IMR-90 (cell line): ENCODE measurements at regions not wholly inside any gene's neighbourhood (a gene's known extent, or its start where the extent isn't known, plus 50 kb on each side); places are given as distances from the start of the nearest gene placed in this dataset.

ENCODE experiments used
- ATAC-seq: fragments of 200-7000 bp; cut with Tn5 transposase; 2 replicates; pipeline ENCODE4 v1.9.1; 2020; ENCODE audit warnings: low read depth, mild to moderate bottlenecking, moderate library complexity
- BruUV-seq: library from RNA; stranded (reverse); fragments of 400-500 nt; replicated peaks from 2 replicates; lab custom pipeline; 2021; lab: Mats Ljungman, UMichigan
- CTCF ChIA-PET: fragments of 300-600 bp; formaldehyde crosslinking; extraction: SDS; loops from one replicate; lab custom pipeline; 2021; ENCODE audit warnings: antibody characterized with exemption; lab: Yijun Ruan, JAX
- POLR2A ChIA-PET: fragments of 300-600 bp; sonication (Branson Sonifier 250); formaldehyde crosslinking; loops from one replicate; lab custom pipeline; 2022; ENCODE audit warnings: antibody characterized with exemption; ENCODE audit not compliant: unreplicated experiment; lab: Charles Lee
- DNase-seq: peaks from one replicate; pipeline ENCODE4 v3.0.0; 2013
- H2AFZ ChIP-seq: replicated peaks from 2 replicates; pipeline ENCODE3; 2013; ENCODE audit warnings: low read length, mild to moderate bottlenecking; ENCODE audit not compliant: poor library complexity
- H2AK5ac ChIP-seq: 2 replicates; pipeline ENCODE4 v1.6.1; 2013; ENCODE audit warnings: low read depth, low read length, inconsistent platforms
- H2AK9ac ChIP-seq: replicated peaks from 2 replicates; pipeline ENCODE3; 2013; ENCODE audit warnings: mild to moderate bottlenecking, low read depth, low read length, moderate library complexity; ENCODE audit not compliant: poor library complexity
- H2BK120ac ChIP-seq: 2 replicates; pipeline ENCODE4 v1.6.1; 2013; ENCODE audit warnings: low read depth, low read length, inconsistent platforms
- H2BK15ac ChIP-seq: 3 replicates; pipeline ENCODE4 v1.6.1; 2013; ENCODE audit warnings: low read depth, low read length, inconsistent platforms
- H2BK20ac ChIP-seq: 2 replicates; pipeline ENCODE4 v1.6.1; 2013; ENCODE audit warnings: low read depth, mild to moderate bottlenecking, inconsistent platforms, low read length, moderate library complexity
- H2BK5ac ChIP-seq: 2 replicates; pipeline ENCODE4 v1.6.1; 2013; ENCODE audit warnings: mild to moderate bottlenecking, low read depth, low read length, inconsistent platforms; ENCODE audit not compliant: poor library complexity, severe bottlenecking
- H3K14ac ChIP-seq: replicated peaks from 2 replicates; pipeline ENCODE4 v1.6.1; 2013; ENCODE audit warnings: low read depth, low read length, inconsistent platforms
- H3K18ac ChIP-seq: 2 replicates; pipeline ENCODE4 v1.6.1; 2013; ENCODE audit warnings: low read depth, low read length, control low read depth
- H3K23ac ChIP-seq: 2 replicates; pipeline ENCODE4 v1.6.1; 2013; ENCODE audit warnings: low read depth, low read length, inconsistent platforms
- H3K27ac ChIP-seq: 2 replicates; pipeline ENCODE4 v1.5.1; 2013; ENCODE audit warnings: mild to moderate bottlenecking, control low read depth, low read length; ENCODE audit not compliant: insufficient read depth
- H3K27me3 ChIP-seq: 2 replicates; pipeline ENCODE4 v1.6.1; 2013; ENCODE audit warnings: low read length; ENCODE audit not compliant: control insufficient read depth, insufficient read depth
- H3K36me3 ChIP-seq: 2 replicates; pipeline ENCODE4 v1.6.1; 2013; ENCODE audit warnings: low read length, mixed read lengths; ENCODE audit not compliant: control insufficient read depth, insufficient read depth
- H3K4ac ChIP-seq: 2 replicates; pipeline ENCODE4 v1.6.1; 2013; ENCODE audit warnings: low read depth, low read length, inconsistent platforms
- H3K4me1 ChIP-seq: 2 replicates; pipeline ENCODE4 v1.6.1; 2013; ENCODE audit warnings: low read length, mixed read lengths; ENCODE audit not compliant: control insufficient read depth, insufficient read depth
- H3K4me2 ChIP-seq: 2 replicates; pipeline ENCODE4 v1.6.1; 2013; ENCODE audit warnings: low read depth, mild to moderate bottlenecking, control low read depth, low read length, moderate library complexity
- H3K4me3 ChIP-seq: 2 replicates; pipeline ENCODE4 v1.5.1; 2013; ENCODE audit warnings: low read depth, mild to moderate bottlenecking, control low read depth, low read length, moderate library complexity; ENCODE audit not compliant: insufficient read depth
- H3K56ac ChIP-seq: 2 replicates; pipeline ENCODE4 v1.6.1; 2013; ENCODE audit warnings: low read length, inconsistent platforms; ENCODE audit not compliant: insufficient read depth; ENCODE audit errors: extremely low read depth
- H3K79me1 ChIP-seq, 2 experiments: 2 replicates each; pipeline ENCODE4 v1.6.1; 2013; ENCODE audit warnings: low read length in 2 of 2, inconsistent platforms in 1 of 2, low read depth in 1 of 2
- H3K9ac ChIP-seq: 2 replicates; pipeline ENCODE4 v1.6.1; 2013; ENCODE audit warnings: low read depth, low read length, control low read depth
- H3K9me1 ChIP-seq: 2 replicates; pipeline ENCODE4 v1.6.1; 2013; ENCODE audit warnings: low read length, inconsistent platforms; ENCODE audit not compliant: insufficient read depth
- H3K9me3 ChIP-seq: 2 replicates; pipeline ENCODE4 v1.6.1; 2013; ENCODE audit warnings: low read length; ENCODE audit not compliant: control insufficient read depth, insufficient read depth
- H4K20me1 ChIP-seq: 2 replicates; pipeline ENCODE4 v1.6.1; 2013; ENCODE audit warnings: low read length, inconsistent platforms; ENCODE audit not compliant: insufficient read depth
- H4K5ac ChIP-seq: 2 replicates; pipeline ENCODE4 v1.6.1; 2013; ENCODE audit warnings: mild to moderate bottlenecking, low read depth, low read length, control low read depth
- H4K8ac ChIP-seq, 2 experiments: 2 replicates each; pipeline ENCODE4 v1.6.1; 2013; ENCODE audit warnings: low read depth in 2 of 2, low read length in 2 of 2, control low read depth in 1 of 2, inconsistent platforms in 1 of 2
- H4K91ac ChIP-seq: 2 replicates; pipeline ENCODE4 v1.6.1; 2013; ENCODE audit warnings: low read depth, low read length, inconsistent platforms; ENCODE audit not compliant: insufficient read depth
- BHLHE40 ChIP-seq: fragments of 150-350 bp; IDR thresholded peaks from 2 replicates; pipeline ENCODE4 v1.6.1; 2016; ENCODE audit warnings: mild to moderate bottlenecking, low read depth, low read length
- CEBPB ChIP-seq: IDR thresholded peaks from 2 replicates; pipeline ENCODE4 v1.6.1; 2012; ENCODE audit warnings: low read depth, low read length, improper control_type of control experiment
- FOS ChIP-seq: fragments of 150-350 bp; IDR thresholded peaks from 2 replicates; pipeline ENCODE4 v1.6.1; 2016; ENCODE audit warnings: low read depth, low read length
- MAFK ChIP-seq: IDR thresholded peaks from 2 replicates; pipeline ENCODE4 v1.6.1; 2012; ENCODE audit warnings: low read depth, low read length, improper control_type of control experiment
- MAZ ChIP-seq: IDR thresholded peaks from 2 replicates; pipeline ENCODE4 v1.6.1; 2012; ENCODE audit warnings: low read depth, mild to moderate bottlenecking, low read length, improper control_type of control experiment, moderate library complexity, borderline replicate concordance
- NFE2L2 ChIP-seq: fragments of 150-350 bp; IDR thresholded peaks from 2 replicates; pipeline ENCODE4 v1.6.1; 2016; ENCODE audit warnings: low read depth, mild to moderate bottlenecking, low read length
- POLR2A ChIP-seq: IDR thresholded peaks from 2 replicates; pipeline ENCODE4 v1.6.1; 2012; ENCODE audit warnings: mild to moderate bottlenecking, low read depth, low read length
- RCOR1 ChIP-seq: IDR thresholded peaks from 2 replicates; pipeline ENCODE4 v1.6.1; 2012; ENCODE audit warnings: mild to moderate bottlenecking, low read length, improper control_type of control experiment; ENCODE audit not compliant: insufficient replicate concordance
- RFX5 ChIP-seq: IDR thresholded peaks from 2 replicates; pipeline ENCODE4 v1.8.0; 2012; ENCODE audit warnings: low read depth, mild to moderate bottlenecking, low read length, moderate library complexity
- SMC3 ChIP-seq: fragments of 150-350 bp; IDR thresholded peaks from 2 replicates; pipeline ENCODE4 v1.6.1; 2016; ENCODE audit warnings: low read depth, mild to moderate bottlenecking, antibody characterized with exemption, low read length, moderate library complexity
- WGBS, 2 experiments: methylation state at CpG; one replicate each; pipeline versions ENCODE4 v1.1.5 to v1.1.7; 2013; ENCODE audit warnings: missing lambda C conversion rate in 2 of 2; ENCODE audit not compliant: insufficient read length in 1 of 2; ENCODE audit errors: extremely low coverage in 2 of 2; 5-methylcytosine and 5-hydroxymethylcytosine counted together
- dilution Hi-C: fragments of 300-500 bp; cut with HindIII; formaldehyde crosslinking; loops from one replicate; pipeline ENCODE4 v1.14.3; 2018; ENCODE audit warnings: low sequenced_read_pairs; ENCODE audit not compliant: unreplicated experiment
- in situ Hi-C: fragments of 300-500 bp; cut with MboI; formaldehyde crosslinking; loops from 3 replicates; pipeline ENCODE4 v1.14.3; 2019; ENCODE audit warnings: low sequenced_read_pairs, inconsistent platforms, mixed read lengths
- intact Hi-C: fragments of 100-400 bp; cut with micrococcal nuclease; formaldehyde crosslinking; loops from 2 replicates; pipeline ENCODE4 v1.10.0; 2022
- TF ChIP-seq, protein P1 (sequence below): fragments of 150-350 bp; IDR thresholded peaks from 2 replicates; pipeline ENCODE4 v1.6.1; 2017; ENCODE audit warnings: mild to moderate bottlenecking, antibody characterized with exemption, low read length, low read depth
- TF ChIP-seq, protein P2 (sequence below): fragments of 150-350 bp; IDR thresholded peaks from 2 replicates; pipeline ENCODE4 v1.6.1; 2016; ENCODE audit warnings: low read depth, mild to moderate bottlenecking, low read length, moderate library complexity, borderline replicate concordance
- TF ChIP-seq, protein P3 (sequence below): conservative IDR thresholded peaks from 2 replicates; pipeline ENCODE4 v1.5.1; 2012; ENCODE audit warnings: mild to moderate bottlenecking, low read depth, low read length, improper control_type of control experiment

DNA sequence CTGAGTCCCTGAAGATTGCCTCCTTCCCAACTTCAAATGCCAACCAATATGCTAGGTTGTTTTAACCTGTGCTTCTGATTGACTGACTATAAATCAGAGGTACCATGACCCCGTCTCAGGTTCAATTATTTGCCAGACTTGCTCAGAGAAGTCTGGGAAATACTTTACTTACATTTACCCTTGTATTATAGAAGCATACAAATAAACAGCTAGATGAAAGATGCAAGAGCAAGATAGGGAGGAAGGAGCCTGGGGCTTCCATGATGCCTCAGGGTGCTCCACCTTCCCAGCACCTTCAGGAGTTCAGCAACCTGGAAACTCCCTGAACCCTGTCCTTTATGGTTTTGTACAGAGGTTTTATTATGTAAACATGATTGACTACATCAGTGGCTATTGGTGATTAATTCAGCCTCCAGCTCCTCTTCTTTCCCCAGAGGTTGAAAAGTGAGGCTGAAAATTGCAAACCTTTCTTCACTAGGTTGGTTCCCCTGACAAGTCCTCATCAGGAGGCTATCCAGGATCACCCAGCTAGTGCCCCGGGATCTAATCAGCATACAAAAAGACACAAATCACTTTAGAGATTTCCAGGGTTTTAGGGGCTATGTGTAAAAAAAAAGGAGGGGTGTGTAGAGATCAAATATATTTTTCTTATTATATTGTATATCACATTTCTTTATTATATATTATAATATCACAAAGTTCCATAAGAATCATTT is 547.7 kb downstream of the EPM2A start:
- Histone ChIP-seq H3K27me3 (no peaks in the 10 kb centered on the region), H3K56ac (no peak overlapping the region), H2BK5ac (no peak overlapping the region), H2BK15ac (no peak overlapping the region), H3K36me3 (no peaks in the 10 kb centered on the region), H4K8ac (no peak overlapping the region), H4K91ac (no peak overlapping the region), H3K4me1 (no peaks in the 10 kb centered on the region), H3K18ac (no peak overlapping the region), H3K14ac (no peak overlapping the region), H3K27ac (no peak overlapping the region), H2BK20ac (no peak overlapping the region), H2AK9ac (no peak overlapping the region), H2AFZ (no peak overlapping the region), H4K5ac (no peak overlapping the region), H3K4ac (no peak overlapping the region), H3K23ac (no peak overlapping the region), H3K79me1 (no peaks in the 10 kb centered on the region), H3K9me3 (no peaks in the 10 kb centered on the region), H3K4me3 (no peak overlapping the region), H2AK5ac (no peak overlapping the region), H3K4me2 (no peak overlapping the region), H4K20me1 (no peaks in the 10 kb centered on the region), H3K9me1 (no peaks in the 10 kb centered on the region), H2BK120ac (no peak overlapping the region), H3K9ac (no peak overlapping the region)
- POLR2A ChIA-PET: no interaction called here
- ATAC-seq (no peak), DNase-seq (no peak)
- TF ChIP-seq MAFK: no peak
- TF ChIP-seq SMC3: no peak
- no peak for TF ChIP-seq POLR2A
- TF ChIP-seq NFE2L2: no peak
- TF ChIP-seq CEBPB: no peak
- TF ChIP-seq MAZ: no peak
- TF ChIP-seq RCOR1: no peak
- TF ChIP-seq, protein P1, sequence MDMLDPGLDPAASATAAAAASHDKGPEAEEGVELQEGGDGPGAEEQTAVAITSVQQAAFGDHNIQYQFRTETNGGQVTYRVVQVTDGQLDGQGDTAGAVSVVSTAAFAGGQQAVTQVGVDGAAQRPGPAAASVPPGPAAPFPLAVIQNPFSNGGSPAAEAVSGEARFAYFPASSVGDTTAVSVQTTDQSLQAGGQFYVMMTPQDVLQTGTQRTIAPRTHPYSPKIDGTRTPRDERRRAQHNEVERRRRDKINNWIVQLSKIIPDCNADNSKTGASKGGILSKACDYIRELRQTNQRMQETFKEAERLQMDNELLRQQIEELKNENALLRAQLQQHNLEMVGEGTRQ: no peak
- no peak for TF ChIP-seq FOS
- TF ChIP-seq, protein P2, sequence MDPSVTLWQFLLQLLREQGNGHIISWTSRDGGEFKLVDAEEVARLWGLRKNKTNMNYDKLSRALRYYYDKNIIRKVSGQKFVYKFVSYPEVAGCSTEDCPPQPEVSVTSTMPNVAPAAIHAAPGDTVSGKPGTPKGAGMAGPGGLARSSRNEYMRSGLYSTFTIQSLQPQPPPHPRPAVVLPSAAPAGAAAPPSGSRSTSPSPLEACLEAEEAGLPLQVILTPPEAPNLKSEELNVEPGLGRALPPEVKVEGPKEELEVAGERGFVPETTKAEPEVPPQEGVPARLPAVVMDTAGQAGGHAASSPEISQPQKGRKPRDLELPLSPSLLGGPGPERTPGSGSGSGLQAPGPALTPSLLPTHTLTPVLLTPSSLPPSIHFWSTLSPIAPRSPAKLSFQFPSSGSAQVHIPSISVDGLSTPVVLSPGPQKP: no peak
- no peak for TF ChIP-seq RFX5
- TF ChIP-seq BHLHE40: no peak
- TF ChIP-seq, protein P3, sequence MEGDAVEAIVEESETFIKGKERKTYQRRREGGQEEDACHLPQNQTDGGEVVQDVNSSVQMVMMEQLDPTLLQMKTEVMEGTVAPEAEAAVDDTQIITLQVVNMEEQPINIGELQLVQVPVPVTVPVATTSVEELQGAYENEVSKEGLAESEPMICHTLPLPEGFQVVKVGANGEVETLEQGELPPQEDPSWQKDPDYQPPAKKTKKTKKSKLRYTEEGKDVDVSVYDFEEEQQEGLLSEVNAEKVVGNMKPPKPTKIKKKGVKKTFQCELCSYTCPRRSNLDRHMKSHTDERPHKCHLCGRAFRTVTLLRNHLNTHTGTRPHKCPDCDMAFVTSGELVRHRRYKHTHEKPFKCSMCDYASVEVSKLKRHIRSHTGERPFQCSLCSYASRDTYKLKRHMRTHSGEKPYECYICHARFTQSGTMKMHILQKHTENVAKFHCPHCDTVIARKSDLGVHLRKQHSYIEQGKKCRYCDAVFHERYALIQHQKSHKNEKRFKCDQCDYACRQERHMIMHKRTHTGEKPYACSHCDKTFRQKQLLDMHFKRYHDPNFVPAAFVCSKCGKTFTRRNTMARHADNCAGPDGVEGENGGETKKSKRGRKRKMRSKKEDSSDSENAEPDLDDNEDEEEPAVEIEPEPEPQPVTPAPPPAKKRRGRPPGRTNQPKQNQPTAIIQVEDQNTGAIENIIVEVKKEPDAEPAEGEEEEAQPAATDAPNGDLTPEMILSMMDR: no peak
- CTCF ChIA-PET: interaction anchor here (1.4 kb wide), 1 partner anchor 8 kb away, joined by 3 read pairs; no protein-coding TSS in a partner anchor
- BruUV-seq: no TSS peak
- in situ Hi-C loops: no loop called here
- intact Hi-C loops: no loop called here
- dilution Hi-C loops: no loop called here
- WGBS, 2 experiments: no CpG with 5 or more reads among the region's 2 CpGs
